GM19395 (cell line): ENCODE measurements at regions not wholly inside any gene's neighbourhood (a gene's known extent, or its start where the extent isn't known, plus 50 kb on each side); places are given as distances from the start of the nearest gene placed in this dataset.

Experiments
- ATAC-seq: cut with Tn5 transposase; IDR thresholded peaks from one replicate; pipeline ENCODE4 v1.9.1; 2021; ENCODE audit warnings: mild to moderate bottlenecking, moderate library complexity; ENCODE audit not compliant: unreplicated experiment

GRCh38 chr16:86794216-86794864 lies 216.0 kb downstream of the FOXL1 start:
- ATAC-seq, result no peak

- ATAC-seq, result no peak
These were observed 219.4 kb downstream of the FOXL1 start for GRCh38 chr16:86797700-86798099.

DNA sequence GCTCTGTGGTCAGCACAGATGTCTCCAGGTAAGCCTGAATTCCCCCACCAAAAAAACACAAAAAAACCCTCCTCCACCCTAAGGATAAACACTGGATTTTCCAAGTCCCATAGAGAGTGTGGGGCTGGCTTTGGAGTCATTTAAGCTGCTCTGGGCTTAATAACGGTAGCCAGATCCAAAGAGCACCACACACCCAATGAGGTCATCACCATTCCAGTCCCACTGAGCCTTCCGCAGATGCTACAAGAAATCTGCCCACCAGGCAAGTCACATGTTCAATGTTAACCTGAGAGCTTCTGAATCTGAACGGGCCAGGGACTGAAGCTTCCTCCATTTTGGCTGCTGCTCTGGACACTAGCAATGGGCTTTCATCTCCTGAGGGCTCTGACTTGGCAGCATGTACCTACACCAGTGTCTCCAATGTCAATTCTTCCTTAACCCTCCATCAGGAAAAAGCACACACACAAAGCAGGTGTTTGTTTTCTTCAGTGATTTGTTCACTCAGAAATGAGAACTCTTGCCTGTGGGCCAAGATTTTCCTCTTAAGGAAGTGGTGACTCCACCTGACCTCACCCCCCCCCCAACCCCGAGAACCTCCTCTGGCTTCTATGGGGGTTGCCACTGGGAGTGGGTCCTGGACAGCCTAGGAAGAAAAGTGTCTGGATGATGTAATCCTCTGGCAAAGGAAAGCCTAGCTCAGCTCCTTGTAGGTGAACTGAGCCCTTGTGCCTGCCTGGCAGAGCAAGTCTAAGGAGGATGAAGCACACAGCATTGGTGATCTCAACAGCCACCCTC lies 220.1 kb downstream of the FOXL1 start:
- no peak for ATAC-seq

- ATAC-seq, result no peak
These were observed 221.0 kb downstream of the FOXL1 start for GRCh38 chr16:86799367-86799766.

- ATAC-seq, result no peak
These were observed 222.5 kb downstream of the FOXL1 start for GRCh38 chr16:86800894-86801293.

- ATAC-seq, result no peak
These were observed 223.7 kb downstream of the FOXL1 start for GRCh38 chr16:86802013-86802412.

- no peak for ATAC-seq
These were observed 226.8 kb downstream of the FOXL1 start for GRCh38 chr16:86805188-86805587.

- no peak for ATAC-seq
These were observed 228.0 kb downstream of the FOXL1 start for GRCh38 chr16:86806181-86806837.

GRCh38 chr16:86806838-86807351 lies 228.5 kb downstream of the FOXL1 start:
- no peak for ATAC-seq

- ATAC-seq, result no peak
These were observed 230.6 kb downstream of the FOXL1 start for GRCh38 chr16:86808863-86809444.

DNA sequence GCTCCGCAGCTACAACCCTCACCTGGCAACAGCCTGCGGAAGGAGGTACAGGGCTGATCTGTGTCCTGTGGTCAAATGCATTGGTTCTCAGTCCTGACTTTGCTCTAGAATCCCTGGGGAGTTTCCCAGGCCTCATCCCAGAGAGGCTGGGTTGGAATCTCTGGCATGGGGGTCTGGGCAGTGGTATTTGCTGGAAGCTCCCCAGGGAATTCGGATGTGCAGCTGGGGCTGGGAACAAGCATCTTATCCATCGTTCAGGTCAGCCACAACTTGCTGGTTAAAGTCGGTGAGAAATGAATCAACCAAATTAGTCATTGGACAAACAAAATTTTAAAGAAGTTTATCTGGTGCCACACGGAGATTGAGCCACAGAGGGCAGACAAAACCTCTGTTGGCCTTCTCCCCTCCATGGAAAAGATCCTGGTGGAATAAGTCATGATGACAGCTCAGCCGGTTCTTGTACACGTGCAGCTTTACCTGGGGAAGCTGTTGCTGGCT lies 231.2 kb downstream of the FOXL1 start:
- no peak for ATAC-seq

- ATAC-seq, result no peak
These were observed 231.7 kb downstream of the FOXL1 start for GRCh38 chr16:86810062-86810461.

DNA sequence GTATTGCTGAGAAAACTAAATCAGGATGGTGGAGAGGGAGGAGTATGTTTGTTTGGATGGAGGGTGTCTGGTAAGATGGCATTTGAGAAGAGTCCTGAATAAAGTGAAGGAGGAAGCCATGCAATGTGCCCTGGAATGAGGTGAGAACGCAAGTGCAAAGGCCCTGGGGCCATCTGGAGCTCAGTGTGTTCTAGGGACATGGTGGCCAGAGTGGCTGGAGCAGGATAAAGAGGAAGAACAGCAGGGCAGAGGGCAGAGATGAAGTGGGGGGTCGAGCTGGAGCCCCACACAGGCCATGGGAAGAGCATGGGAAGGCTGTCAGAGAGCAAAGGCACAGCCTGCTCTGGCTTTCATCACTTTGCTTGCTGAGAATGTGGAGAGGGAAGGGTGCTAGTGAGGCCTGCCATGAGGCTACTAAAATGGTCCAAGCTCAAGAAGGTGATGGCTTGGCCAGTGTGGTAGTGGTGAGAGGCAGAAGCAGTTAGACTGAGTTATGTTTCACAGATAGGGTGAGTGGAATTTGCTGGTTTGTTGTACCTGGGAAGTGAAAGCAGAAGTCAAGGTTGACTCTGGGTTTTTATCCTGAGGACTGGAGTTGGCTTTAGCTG lies 234.1 kb downstream of the FOXL1 start:
- no peak for ATAC-seq

DNA sequence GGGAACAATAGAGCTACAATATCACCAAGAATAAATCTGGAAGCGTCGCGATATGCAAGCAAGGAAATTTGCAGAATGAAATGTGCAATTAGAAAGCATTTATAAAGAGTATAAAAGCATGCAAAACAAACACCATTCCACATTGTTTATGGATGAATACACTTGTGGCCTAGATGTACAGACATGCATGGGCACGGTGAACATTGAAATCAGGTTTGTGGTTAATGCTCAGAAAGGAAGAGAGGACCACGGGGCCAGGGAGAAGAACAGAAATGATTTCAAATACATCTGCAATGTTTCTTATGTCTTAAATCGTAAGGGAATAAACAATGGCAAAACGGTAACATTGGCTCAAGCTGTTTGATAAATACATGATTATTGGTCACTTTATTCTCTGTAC lies 235.9 kb downstream of the FOXL1 start:
- ATAC-seq, result no peak

DNA sequence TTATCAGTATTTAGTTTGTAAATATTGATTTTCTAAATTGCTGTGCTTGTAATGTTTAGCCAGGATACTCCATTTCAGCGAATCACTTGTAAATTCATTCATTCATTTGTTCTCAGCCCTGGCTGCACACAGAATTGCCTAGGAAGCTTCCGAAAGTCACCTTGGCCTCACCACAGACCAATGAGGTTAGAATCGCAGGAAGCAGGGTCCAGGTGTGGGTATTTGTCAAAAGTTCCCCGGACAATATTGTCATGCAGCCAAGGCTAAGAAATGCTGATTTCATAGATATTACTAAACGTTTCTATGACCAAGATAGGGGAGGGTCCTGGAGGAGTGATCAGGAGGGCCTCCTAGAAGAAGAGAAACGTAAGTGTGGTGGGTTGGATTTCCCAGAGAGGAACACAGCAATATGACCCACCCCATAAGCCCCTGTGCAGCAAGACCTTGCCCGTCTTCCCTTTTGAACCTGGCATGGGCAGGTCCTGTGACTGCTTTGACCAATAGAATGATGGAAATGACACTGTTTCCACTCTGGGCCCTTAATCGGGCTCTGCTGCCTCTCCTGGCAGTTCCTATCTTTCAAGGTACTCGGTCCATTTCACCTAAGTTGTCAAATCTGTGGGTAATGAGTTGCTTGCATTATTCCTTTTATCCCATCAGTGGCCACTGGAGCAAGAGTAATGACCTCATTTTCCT lies 238.7 kb downstream of the FOXL1 start:
- ATAC-seq, result no peak

DNA sequence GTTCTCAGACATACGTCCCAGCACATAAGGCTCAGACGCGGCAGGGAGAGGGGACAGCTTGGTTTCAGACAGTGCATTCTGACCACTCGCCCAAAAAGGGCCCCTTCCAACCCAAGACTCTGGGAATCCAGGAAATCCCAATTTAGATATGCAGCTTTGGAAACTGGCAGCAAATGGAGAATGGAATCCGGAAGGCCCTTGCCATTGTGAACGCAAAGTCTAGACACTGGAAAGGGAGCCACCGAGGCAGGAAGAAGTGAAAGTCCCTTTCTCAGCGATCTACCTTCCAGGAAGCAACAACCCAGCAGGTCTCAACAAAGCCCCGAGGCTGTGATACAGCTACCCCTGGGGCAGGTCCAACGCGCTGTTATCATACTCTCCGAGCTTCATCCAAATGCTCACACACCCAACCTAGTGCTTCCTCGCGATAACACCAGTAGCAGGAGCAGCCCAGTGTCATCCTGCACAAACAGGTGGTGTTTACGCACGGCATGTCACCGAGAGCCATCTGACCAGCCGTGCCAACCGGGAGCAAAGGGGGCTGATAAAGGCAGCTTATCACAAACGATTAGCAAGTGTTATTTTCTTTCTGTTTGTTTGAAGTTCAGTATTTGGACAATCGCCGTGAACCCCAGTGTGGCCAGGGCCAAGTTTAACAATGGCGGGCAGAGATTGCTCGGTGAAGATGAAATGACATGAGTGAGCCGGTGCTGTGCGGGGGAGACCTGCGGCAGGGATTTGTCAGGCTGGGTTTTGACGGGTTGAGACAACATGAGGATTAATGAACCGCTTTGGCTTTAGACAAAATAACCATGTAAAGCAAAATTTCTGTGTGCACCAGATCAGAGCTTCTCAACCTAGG lies 240.6 kb downstream of the FOXL1 start:
- no peak for ATAC-seq

- ATAC-seq, result no peak
These were observed 241.2 kb downstream of the FOXL1 start for GRCh38 chr16:86819533-86819892.

DNA sequence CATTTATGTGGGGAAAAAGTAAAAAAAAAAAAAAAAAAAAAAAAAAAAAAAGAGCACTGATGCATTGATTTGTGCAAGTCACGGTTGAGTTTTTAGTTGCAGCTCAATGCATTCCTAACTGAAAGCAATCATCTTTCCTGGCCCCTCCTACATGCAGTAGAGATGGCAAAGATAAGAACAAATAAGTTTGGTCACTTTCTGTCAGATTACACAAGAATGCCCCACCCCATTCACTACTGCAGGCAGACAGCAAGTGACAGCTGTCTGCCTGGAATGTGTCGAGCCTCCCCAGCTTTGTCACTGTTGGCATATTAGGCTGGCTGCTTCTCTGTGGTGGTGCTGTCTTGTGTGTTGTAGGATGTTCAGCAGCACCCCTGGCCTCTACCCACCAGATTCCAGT lies 243.5 kb downstream of the FOXL1 start:
- no peak for ATAC-seq

- no peak for ATAC-seq
These were observed 244.8 kb downstream of the FOXL1 start for GRCh38 chr16:86823125-86823524.
